ENCODE measurements at regions not wholly inside any gene's neighbourhood (a gene's known extent, or its start where the extent isn't known, plus 50 kb on each side); places are given as distances from the start of the nearest gene placed in this dataset.

- TF ChIP-seq MYC (IDR thresholded peaks at IDR 0.05; ENCODE audit: low read depth, low read length) (no peak), CTCF (IDR thresholded peaks at IDR 0.05; ENCODE audit: extremely low read depth in 1 of 2, insufficient read depth in 1 of 2, low read depth in 1 of 2, low read length in 2 of 2) (no peak), JUN (IDR thresholded peaks at IDR 0.05; ENCODE audit: borderline replicate concordance, insufficient read depth, insufficient read length, low read depth) (no peak), POLR2A (IDR thresholded peaks at IDR 0.05; ENCODE audit: low read depth, low read length) (no peak), POLR2AphosphoS5 (IDR thresholded peaks at IDR 0.05; ENCODE audit: insufficient read depth, low read depth, low read length) (no peak), EZH2 (IDR thresholded peaks at IDR 0.05; ENCODE audit: borderline replicate concordance, low read depth, low read length, severe bottlenecking) (no peak), MAX (IDR thresholded peaks at IDR 0.05; ENCODE audit: insufficient read depth, insufficient read length) (no peak)
Measured at GRCh38 chr6:7047128-7047527, 60.6 kb upstream of the RREB1 start.
